K562 (cell line): ENCODE measurements at regions not wholly inside any gene's neighbourhood (a gene's known extent, or its start where the extent isn't known, plus 50 kb on each side); places are given as distances from the start of the nearest gene placed in this dataset.

Source experiments
- HOMEZ ChIP-seq: fragments of 250-450 bp; sonication (Bioruptor Pico); IDR thresholded peaks from 2 replicates; pipeline ENCODE4 v1.4.0; 2020; ENCODE audit warnings: mild to moderate bottlenecking, moderate library complexity
- NR2C2 ChIP-seq, 2 experiments: fragments of 200-800 bp in 1 of 2; sonication (Bioruptor generic) in 1 of 2; sonication (generic) in 1 of 2; formaldehyde crosslinking in 1 of 2; IDR thresholded peaks; 2 replicates each; pipeline versions ENCODE4 v1.6.1 to v1.8.0; 2016 to 2022; ENCODE audit warnings: mild to moderate bottlenecking in 1 of 2, missing compliant biosample characterization in 1 of 2, missing genetic modification characterization in 1 of 2, missing genetic modification reagents in 1 of 2
- NR4A1 ChIP-seq, 2 experiments: fragments of 250-450 bp in 1 of 2; fragments of 450-650 bp in 1 of 2; sonication (Bioruptor Pico) in 1 of 2; IDR thresholded peaks; 2 replicates each; pipeline versions ENCODE4 v1.4.0 to v1.6.1; 2016 to 2020; ENCODE audit warnings: mild to moderate bottlenecking in 2 of 2, missing compliant biosample characterization in 1 of 2, missing genetic modification characterization in 1 of 2, moderate library complexity in 1 of 2
- SP1 ChIP-seq: sonication (generic); formaldehyde crosslinking; IDR thresholded peaks from 2 replicates; pipeline ENCODE4 v1.8.1; 2022; ENCODE audit warnings: mild to moderate bottlenecking, missing genetic modification reagents
- TCF7L2 ChIP-seq: fragments of 150-350 bp; IDR thresholded peaks from 2 replicates; pipeline ENCODE4 v1.6.1; 2016; ENCODE audit warnings: low read depth, mild to moderate bottlenecking, low read length, moderate library complexity
- ZNF143 ChIP-seq: sonication (generic); formaldehyde crosslinking; IDR thresholded peaks from 2 replicates; pipeline ENCODE4 v1.9.0; 2022; ENCODE audit warnings: mild to moderate bottlenecking, missing genetic modification reagents
- TF ChIP-seq, protein P1 (sequence below): sonication (generic); formaldehyde crosslinking; IDR thresholded peaks from 2 replicates; pipeline ENCODE4 v1.8.0; 2022; ENCODE audit warnings: missing genetic modification reagents, mild to moderate bottlenecking, borderline replicate concordance

DNA sequence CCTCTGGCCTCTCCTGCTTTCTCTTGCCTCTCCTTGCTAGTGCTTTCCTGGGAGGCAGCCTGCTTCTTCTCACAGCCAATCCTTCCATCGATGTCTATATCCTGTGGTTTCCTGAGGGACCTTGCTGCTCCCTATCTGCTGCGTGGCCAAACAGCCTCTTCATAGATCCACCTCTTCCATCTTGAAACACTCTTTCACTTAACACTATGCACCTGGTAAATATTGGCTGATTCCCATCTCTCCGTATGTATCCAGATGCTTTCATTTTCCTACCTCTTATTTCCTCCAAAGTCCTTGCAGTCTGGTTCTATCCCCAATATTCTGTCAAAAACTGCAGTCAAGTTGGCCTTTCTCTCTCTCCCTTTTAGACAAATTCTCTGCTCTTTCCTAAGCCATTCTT, 205.2 kb upstream of the CFAP20DC start:
- TF ChIP-seq NR2C2 (CRISPR knock-in tag; IDR thresholded peaks at IDR 0.05) = no peak
- TF ChIP-seq NR2C2 (tag; IDR thresholded peaks at IDR 0.05) = no peak
- TF ChIP-seq ZNF143 = no peak
- no peak for TF ChIP-seq NR4A1 (CRISPR knock-in tag; IDR thresholded peaks at IDR 0.05)
- no peak for TF ChIP-seq NR4A1 (tag; IDR thresholded peaks at IDR 0.05)
- TF ChIP-seq SP1 (CRISPR knock-in tag) = no peak
- TF ChIP-seq TCF7L2 = no peak
- TF ChIP-seq HOMEZ (CRISPR knock-in tag) = no peak
- TF ChIP-seq, protein P1, sequence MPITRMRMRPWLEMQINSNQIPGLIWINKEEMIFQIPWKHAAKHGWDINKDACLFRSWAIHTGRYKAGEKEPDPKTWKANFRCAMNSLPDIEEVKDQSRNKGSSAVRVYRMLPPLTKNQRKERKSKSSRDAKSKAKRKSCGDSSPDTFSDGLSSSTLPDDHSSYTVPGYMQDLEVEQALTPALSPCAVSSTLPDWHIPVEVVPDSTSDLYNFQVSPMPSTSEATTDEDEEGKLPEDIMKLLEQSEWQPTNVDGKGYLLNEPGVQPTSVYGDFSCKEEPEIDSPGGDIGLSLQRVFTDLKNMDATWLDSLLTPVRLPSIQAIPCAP (CRISPR knock-in tag) = no peak
